H9 (cell line): ENCODE measurements at regions not wholly inside any gene's neighbourhood (a gene's known extent, or its start where the extent isn't known, plus 50 kb on each side); places are given as distances from the start of the nearest gene placed in this dataset.

Source experiments
- DNase-seq: peaks from one replicate; pipeline ENCODE4 v3.0.0-alpha.2; 2017
- H2AFZ ChIP-seq: one replicate; pipeline ENCODE4 v1.6.1; 2013; ENCODE audit warnings: mild to moderate bottlenecking, low read length, control low read depth, moderate library complexity
- H2AK5ac ChIP-seq: 2 replicates; pipeline ENCODE4 v1.6.1; 2013; ENCODE audit warnings: low read length, control low read depth, mixed read lengths; ENCODE audit not compliant: insufficient read length
- H2BK120ac ChIP-seq: one replicate; pipeline ENCODE4 v1.6.1; 2013; ENCODE audit warnings: low read depth, mild to moderate bottlenecking, low read length, control low read depth, inconsistent platforms; ENCODE audit not compliant: poor library complexity, severe bottlenecking
- H2BK12ac ChIP-seq: 2 replicates; pipeline ENCODE4 v1.6.1; 2013; ENCODE audit warnings: low read length, control low read depth, mixed read lengths, low read depth; ENCODE audit not compliant: insufficient read length
- H2BK15ac ChIP-seq: 2 replicates; pipeline ENCODE4 v1.6.1; 2013; ENCODE audit warnings: low read depth, low read length, control low read depth
- H2BK20ac ChIP-seq: one replicate; pipeline ENCODE4 v1.6.1; 2013; ENCODE audit warnings: low read depth, mild to moderate bottlenecking, low read length, control low read depth, inconsistent platforms; ENCODE audit not compliant: poor library complexity, severe bottlenecking
- H2BK5ac ChIP-seq: 2 replicates; pipeline ENCODE4 v1.6.1; 2013; ENCODE audit warnings: low read length, control low read depth, mixed read lengths; ENCODE audit not compliant: insufficient read length
- H3K14ac ChIP-seq: 2 replicates; pipeline ENCODE4 v1.6.1; 2013; ENCODE audit warnings: low read length, control low read depth; ENCODE audit not compliant: insufficient read depth
- H3K18ac ChIP-seq: 2 replicates; pipeline ENCODE4 v1.6.1; 2013; ENCODE audit warnings: low read depth, mild to moderate bottlenecking, mixed read lengths, low read length, control low read depth; ENCODE audit not compliant: insufficient read length
- H3K23ac ChIP-seq: 2 replicates; pipeline ENCODE4 v1.6.1; 2013; ENCODE audit warnings: low read length, control low read depth, mixed read lengths, low read depth; ENCODE audit not compliant: insufficient read length
- H3K23me2 ChIP-seq: 2 replicates; pipeline ENCODE4 v1.6.1; 2013; ENCODE audit warnings: low read depth, mild to moderate bottlenecking, mixed read lengths, low read length, control low read depth; ENCODE audit not compliant: insufficient read length, poor library complexity, severe bottlenecking
- H3K27ac ChIP-seq: 2 replicates; pipeline ENCODE4 v1.5.1; 2013; ENCODE audit warnings: low read length, control low read depth, mixed read lengths, low read depth; ENCODE audit not compliant: insufficient read length
- H3K27me3 ChIP-seq: 2 replicates; pipeline ENCODE4 v1.6.1; 2013; ENCODE audit warnings: low read length, control low read depth, inconsistent platforms; ENCODE audit not compliant: insufficient read depth
- H3K4ac ChIP-seq: 2 replicates; pipeline ENCODE4 v1.6.1; 2013; ENCODE audit warnings: low read depth, mild to moderate bottlenecking, control low read depth, inconsistent platforms, low read length, moderate library complexity
- H3K4me1 ChIP-seq: 2 replicates; pipeline ENCODE4 v1.6.1; 2013; ENCODE audit warnings: low read length, control low read depth, inconsistent platforms; ENCODE audit not compliant: insufficient read depth
- H3K4me2 ChIP-seq: 2 replicates; pipeline ENCODE4 v1.6.1; 2013; ENCODE audit warnings: low read length, control low read depth, mixed read lengths; ENCODE audit not compliant: insufficient read length, insufficient read depth
- H3K56ac ChIP-seq: 2 replicates; pipeline ENCODE4 v1.6.1; 2013; ENCODE audit warnings: low read depth, mild to moderate bottlenecking, mixed read lengths, low read length, control low read depth; ENCODE audit not compliant: insufficient read length
- H3K79me1 ChIP-seq: 2 replicates; pipeline ENCODE4 v1.6.1; 2013; ENCODE audit warnings: low read depth, mild to moderate bottlenecking, moderate library complexity, low read length, control low read depth, inconsistent platforms; ENCODE audit not compliant: insufficient read depth, poor library complexity, severe bottlenecking
- H3K79me2 ChIP-seq: 2 replicates; pipeline ENCODE4 v1.6.1; 2013; ENCODE audit warnings: low read length, control low read depth, inconsistent platforms; ENCODE audit not compliant: insufficient read depth
- H3K9ac ChIP-seq: 2 replicates; pipeline ENCODE4 v1.6.1; 2013; ENCODE audit warnings: low read length, control low read depth, mixed read lengths; ENCODE audit not compliant: insufficient read length; ENCODE audit errors: extremely low read depth
- H3K9me3 ChIP-seq: one replicate; pipeline ENCODE4 v1.6.1; 2013; ENCODE audit warnings: low read depth, low read length, inconsistent platforms; ENCODE audit not compliant: control insufficient read depth
- H3T11ph ChIP-seq: one replicate; pipeline ENCODE4 v1.6.1; 2013; ENCODE audit warnings: mild to moderate bottlenecking, low read length, control low read depth, inconsistent platforms
- H4K20me1 ChIP-seq: one replicate; pipeline ENCODE4 v1.6.1; 2013; ENCODE audit not compliant: control insufficient read depth, insufficient read length, insufficient read depth
- H4K5ac ChIP-seq: 2 replicates; pipeline ENCODE4 v1.6.1; 2013; ENCODE audit warnings: low read depth, mild to moderate bottlenecking, mixed read lengths, low read length, control low read depth; ENCODE audit not compliant: insufficient read length
- H4K8ac ChIP-seq: replicated peaks from 2 replicates; pipeline ENCODE4 v1.6.1; 2013; ENCODE audit warnings: low read length, control low read depth, mixed read lengths, low read depth; ENCODE audit not compliant: insufficient read length
- H4K91ac ChIP-seq: 2 replicates; pipeline ENCODE4 v1.6.1; 2013; ENCODE audit warnings: low read depth, mild to moderate bottlenecking, moderate library complexity, mixed read lengths, low read length, control low read depth; ENCODE audit not compliant: insufficient read length
- H3K27ac Mint-ChIP-seq, 3 experiments: 2 replicates in 2 of 3; 3 replicates in 1 of 3; pipeline ENCODE4 v1.8.0; 2020 to 2021; ENCODE audit warnings: mixed read lengths in 3 of 3, mild to moderate bottlenecking in 1 of 3, moderate library complexity in 1 of 3
- H3K27me3 Mint-ChIP-seq: 2 replicates; pipeline ENCODE4 v1.8.0; 2021; ENCODE audit warnings: low read depth, mild to moderate bottlenecking, moderate library complexity, mixed read lengths
- H3K36me3 Mint-ChIP-seq, 3 experiments: 2 replicates in 2 of 3; 3 replicates in 1 of 3; pipeline ENCODE4 v1.8.0; 2020 to 2021; ENCODE audit warnings: low read depth in 3 of 3, mixed read lengths in 3 of 3; ENCODE audit not compliant: insufficient read depth in 1 of 3
- H3K4me1 Mint-ChIP-seq, 2 experiments: 2 replicates each; pipeline ENCODE4 v1.8.0; 2020; ENCODE audit warnings: mixed read lengths in 2 of 2
- H3K4me3 Mint-ChIP-seq, 2 experiments: 2 replicates in 1 of 2; 3 replicates in 1 of 2; pipeline ENCODE4 v1.8.0; 2020 to 2021; ENCODE audit warnings: mild to moderate bottlenecking in 2 of 2, mixed read lengths in 2 of 2, moderate library complexity in 1 of 2
- H3K9me3 Mint-ChIP-seq, 2 experiments: 2 replicates in 1 of 2; 3 replicates in 1 of 2; pipeline ENCODE4 v1.8.0; 2020; ENCODE audit warnings: mild to moderate bottlenecking in 2 of 2, mixed read lengths in 2 of 2, moderate library complexity in 1 of 2
- CTCF ChIP-seq: fragments of 200-600 bp; sonication (generic); conservative IDR thresholded peaks from 3 replicates; pipeline ENCODE4 v1.8.0; 2021; ENCODE audit warnings: antibody characterized with exemption, mild to moderate bottlenecking
- WGBS: extraction: QIAGEN DNeasy Blood & Tissue Kit; methylation state at CpG from one replicate; pipeline ENCODE4 v1.1.7; 2013; ENCODE audit warnings: missing lambda C conversion rate, low lambda C conversion rate, mixed read lengths; ENCODE audit not compliant: insufficient read length; ENCODE audit errors: extremely low coverage; 5-methylcytosine and 5-hydroxymethylcytosine counted together

- no peak overlapping the region for H3K27ac ChIP-seq
- no peak overlapping the region for H2AFZ ChIP-seq
- H2BK15ac ChIP-seq = no peak overlapping the region
- H3K23ac ChIP-seq = no peak overlapping the region
- WGBS = no CpG with 5 or more reads among the region's 3 CpGs
- Mint-ChIP-seq H3K36me3 (no peaks in the 10 kb centered on the region), H3K27me3 (no peaks in the 10 kb centered on the region; the same call in 1 of the 2 replicates), H3K9me3 (no peaks in the 10 kb centered on the region), H3K4me3 (no peak overlapping the region), H3K4me1 (no peaks in the 10 kb centered on the region), H3K27ac (no peak overlapping the region)
- H2AK5ac ChIP-seq = no peak overlapping the region
- no peaks in the 10 kb centered on the region for H4K20me1 ChIP-seq
- H3K18ac ChIP-seq = no peak overlapping the region
- no peak overlapping the region for H2BK12ac ChIP-seq
- no peak overlapping the region for H4K5ac ChIP-seq
- H3K79me1 ChIP-seq = no peaks in the 10 kb centered on the region
- no peak overlapping the region for H3K14ac ChIP-seq
- H4K91ac ChIP-seq = no peak overlapping the region
- H2BK5ac ChIP-seq = no peak overlapping the region
- no peak overlapping the region for H3K4me2 ChIP-seq
- H3K23me2 ChIP-seq = no peaks in the 10 kb centered on the region
- no peaks in the 10 kb centered on the region for H3K9me3 ChIP-seq
- TF ChIP-seq CTCF = no peak
- H3K79me2 ChIP-seq = no peaks in the 10 kb centered on the region
- no peak overlapping the region for H2BK20ac ChIP-seq
- no peak overlapping the region for H3T11ph ChIP-seq
- H3K9ac ChIP-seq = no peak overlapping the region
- H2BK120ac ChIP-seq = no peak overlapping the region
- H3K56ac ChIP-seq = no peak overlapping the region
- no peak for DNase-seq
- no peaks in the 10 kb centered on the region for H3K27me3 ChIP-seq
- no peak overlapping the region for H4K8ac ChIP-seq
- H3K4me1 ChIP-seq = no peaks in the 10 kb centered on the region
- no peak overlapping the region for H3K4ac ChIP-seq
These were observed 522.4 kb downstream of the GATA3 start for GRCh38 chr10:8576911-8577310.
